ENCODE measurements at regions not wholly inside any gene's neighbourhood (a gene's known extent, or its start where the extent isn't known, plus 50 kb on each side); places are given as distances from the start of the nearest gene placed in this dataset.
A peak's percentile ranks its signal among the peaks of the same experiment; 100 is the strongest.

GRCh38 chr15:87610366-87610765 lies 646.2 kb downstream of the NTRK3 start:
- 62 to 71% methylated on average over 8 of the region's 8 CpGs for WGBS, 2 donors (ENCODE audit: low coverage in 1 of 2)
- peaks cover 0 to 10% (median 0%) of the 10 kb centered on the region in 3 donors for H3K4me1 ChIP-seq
- H3K36me3 ChIP-seq = no peaks in the 10 kb centered on the region
- no peak for ATAC-seq
- H3K27ac ChIP-seq = no peak overlapping the region
- H3K4me3 ChIP-seq = no peak overlapping the region
- no peaks in the 10 kb centered on the region for H3K9me3 ChIP-seq
- H3K27me3 ChIP-seq = no peaks in the 10 kb centered on the region
- TF ChIP-seq EP300 (IDR thresholded peaks at IDR 0.05) (no peak), POLR2AphosphoS5 (IDR thresholded peaks at IDR 0.05) (no peak), CTCF (IDR thresholded peaks at IDR 0.05) (no peak), POLR2A (IDR thresholded peaks at IDR 0.05) (no peak)

GRCh38 chr15:87609894-87610293 lies 646.6 kb downstream of the NTRK3 start:
- TF ChIP-seq POLR2A (IDR thresholded peaks at IDR 0.05) (no peak), CTCF (IDR thresholded peaks at IDR 0.05) (no peak), EP300 (IDR thresholded peaks at IDR 0.05) (no peak), POLR2AphosphoS5 (IDR thresholded peaks at IDR 0.05) (no peak)
- WGBS, 2 donors (ENCODE audit: low coverage in 1 of 2) = 47 to 63% methylated on average over 4 of the region's 4 CpGs
- H3K4me3 ChIP-seq = no peak overlapping the region
- no peak for ATAC-seq
- peaks cover 0 to 10% (median 0%) of the 10 kb centered on the region in 3 donors for H3K4me1 ChIP-seq
- no peaks in the 10 kb centered on the region for H3K27me3 ChIP-seq
- no peaks in the 10 kb centered on the region for H3K36me3 ChIP-seq
- H3K27ac ChIP-seq = no peak overlapping the region
- H3K9me3 ChIP-seq = no peaks in the 10 kb centered on the region

- peaks cover 0 to 10% (median 0%) of the 10 kb centered on the region in 3 donors for H3K4me1 ChIP-seq
- peak; percentile 66 for ATAC-seq
- TF ChIP-seq CTCF (IDR thresholded peaks at IDR 0.05) (no peak), POLR2A (IDR thresholded peaks at IDR 0.05) (no peak), EP300 (IDR thresholded peaks at IDR 0.05) (no peak)
- H3K36me3 ChIP-seq = no peaks in the 10 kb centered on the region
- 29 to 38% methylated on average over 1 of the region's 1 CpG for WGBS, 2 donors (ENCODE audit: low coverage in 1 of 2)
- H3K27me3 ChIP-seq = no peaks in the 10 kb centered on the region
- no peak overlapping the region for H3K4me3 ChIP-seq
- H3K9me3 ChIP-seq = no peaks in the 10 kb centered on the region
- no peak overlapping the region for H3K27ac ChIP-seq
These were observed 647.1 kb downstream of the NTRK3 start for GRCh38 chr15:87609474-87609873.

GRCh38 chr15:87608238-87609028 lies 648.1 kb downstream of the NTRK3 start:
- H3K9me3 ChIP-seq = no peaks in the 10 kb centered on the region

More at GRCh38 chr15:87608238-87609028, 648.1 kb downstream of the NTRK3 start:
- 72 to 82% methylated on average over 5 to 6 of the region's 6 CpGs for WGBS, 2 donors (ENCODE audit: low coverage in 1 of 2)
- Histone ChIP-seq H3K4me3 (no peak overlapping the region), H3K27me3 (no peaks in the 10 kb centered on the region), H3K36me3 (no peaks in the 10 kb centered on the region), H3K4me1 (peaks cover 0 to 10% (median 0%) of the 10 kb centered on the region in 3 donors), H3K27ac (no peak overlapping the region)
- no peak for ATAC-seq
- no peak for TF ChIP-seq POLR2A (IDR thresholded peaks at IDR 0.05)
- no peak for TF ChIP-seq CTCF (IDR thresholded peaks at IDR 0.05)
- no peak for TF ChIP-seq EP300 (IDR thresholded peaks at IDR 0.05)
- TF ChIP-seq POLR2AphosphoS5 (IDR thresholded peaks at IDR 0.05) = no peak
